Neural crest cell (in vitro differentiated cells): ENCODE measurements at regions not wholly inside any gene's neighbourhood (a gene's known extent, or its start where the extent isn't known, plus 50 kb on each side); places are given as distances from the start of the nearest gene placed in this dataset.

Experiments used
- DNase-seq: peaks from one replicate; pipeline ENCODE4 v3.0.0; 2021; ENCODE audit warnings: low read depth, mixed read lengths, low spot score
- H3K27ac Mint-ChIP-seq: one replicate; pipeline ENCODE4 v1.8.0; 2021; ENCODE audit warnings: mild to moderate bottlenecking, mixed read lengths; ENCODE audit not compliant: unreplicated experiment
- H3K27me3 Mint-ChIP-seq: 2 replicates; pipeline ENCODE4 v1.8.0; 2021; ENCODE audit warnings: low read depth, mild to moderate bottlenecking, mixed read lengths
- H3K36me3 Mint-ChIP-seq: 2 replicates; pipeline ENCODE4 v1.8.0; 2021; ENCODE audit warnings: low read depth, mild to moderate bottlenecking, mixed read lengths
- H3K4me1 Mint-ChIP-seq: 2 replicates; pipeline ENCODE4 v1.8.0; 2021; ENCODE audit warnings: mixed read lengths
- H3K4me3 Mint-ChIP-seq: one replicate; pipeline ENCODE4 v1.8.0; 2021; ENCODE audit warnings: mild to moderate bottlenecking, mixed read lengths
- H3K9me3 Mint-ChIP-seq: 2 replicates; pipeline ENCODE4 v1.8.0; 2021; ENCODE audit warnings: mixed read lengths
- CTCF ChIP-seq: fragments of 200-600 bp; sonication (generic); conservative IDR thresholded peaks from 2 replicates; pipeline ENCODE4 v1.5.0; 2021; ENCODE audit warnings: antibody characterized with exemption, mild to moderate bottlenecking

- H3K36me3 Mint-ChIP-seq: peaks cover 6% of the 10 kb centered on the region
Measured at GRCh38 chr3:144185276-144185675, 213.7 kb downstream of the DIPK2A start.

GRCh38 chr3:144187531-144188210 lies 216.0 kb downstream of the DIPK2A start:
- H3K4me1 Mint-ChIP-seq: no peaks in the 10 kb centered on the region
- DNase-seq: no peak
- H3K9me3 Mint-ChIP-seq: peaks cover 11% of the 10 kb centered on the region
- no peak overlapping the region for H3K27ac Mint-ChIP-seq
- TF ChIP-seq CTCF: no peak
- H3K36me3 Mint-ChIP-seq: peaks cover 6% of the 10 kb centered on the region
- H3K4me3 Mint-ChIP-seq: no peak overlapping the region
- no peaks in the 10 kb centered on the region for H3K27me3 Mint-ChIP-seq

More at GRCh38 chr3:144185276-144185675, 213.7 kb downstream of the DIPK2A start:
- Mint-ChIP-seq H3K4me1 (no peaks in the 10 kb centered on the region), H3K27me3 (no peaks in the 10 kb centered on the region), H3K27ac (no peak overlapping the region), H3K4me3 (no peak overlapping the region), H3K9me3 (peaks cover 11% of the 10 kb centered on the region)
- no peak for TF ChIP-seq CTCF
- no peak for DNase-seq

GRCh38 chr3:144189044-144189443 lies 217.4 kb downstream of the DIPK2A start:
- Mint-ChIP-seq H3K4me3 (no peak overlapping the region), H3K27me3 (no peaks in the 10 kb centered on the region), H3K4me1 (no peaks in the 10 kb centered on the region), H3K36me3 (peaks cover 6% of the 10 kb centered on the region), H3K27ac (no peak overlapping the region), H3K9me3 (peaks cover 15% of the 10 kb centered on the region)
- DNase-seq: no peak
- TF ChIP-seq CTCF: no peak

- H3K27ac Mint-ChIP-seq: no peak overlapping the region
- TF ChIP-seq CTCF: no peak
- H3K27me3 Mint-ChIP-seq: no peaks in the 10 kb centered on the region
- no peaks in the 10 kb centered on the region for H3K36me3 Mint-ChIP-seq
- peaks cover 17% of the 10 kb centered on the region for H3K9me3 Mint-ChIP-seq
- no peaks in the 10 kb centered on the region for H3K4me1 Mint-ChIP-seq
- H3K4me3 Mint-ChIP-seq: no peak overlapping the region
- no peak for DNase-seq
Measured at GRCh38 chr3:144197116-144197515, 225.5 kb downstream of the DIPK2A start.

GRCh38 chr3:144197582-144197981 lies 226.0 kb downstream of the DIPK2A start:
- no peak overlapping the region for H3K27ac Mint-ChIP-seq
- DNase-seq: no peak
- no peak for TF ChIP-seq CTCF
- H3K36me3 Mint-ChIP-seq: no peaks in the 10 kb centered on the region
- H3K4me1 Mint-ChIP-seq: no peaks in the 10 kb centered on the region
- no peak overlapping the region for H3K4me3 Mint-ChIP-seq
- H3K9me3 Mint-ChIP-seq: peaks cover 17% of the 10 kb centered on the region
- no peaks in the 10 kb centered on the region for H3K27me3 Mint-ChIP-seq
